Activated CD8-positive, alpha-beta memory T cell treated with anti-CD3 and anti-CD28 coated beads, Interleukin-2, amount 50 U/mL, for 1 hour (primary cell): ENCODE measurements at regions not wholly inside any gene's neighbourhood (a gene's known extent, or its start where the extent isn't known, plus 50 kb on each side); places are given as distances from the start of the nearest gene placed in this dataset.

Source experiments
- DNase-seq: peaks from one replicate; pipeline ENCODE4 v3.0.0-alpha.2; 2020; ENCODE audit errors: extremely low read depth

DNA sequence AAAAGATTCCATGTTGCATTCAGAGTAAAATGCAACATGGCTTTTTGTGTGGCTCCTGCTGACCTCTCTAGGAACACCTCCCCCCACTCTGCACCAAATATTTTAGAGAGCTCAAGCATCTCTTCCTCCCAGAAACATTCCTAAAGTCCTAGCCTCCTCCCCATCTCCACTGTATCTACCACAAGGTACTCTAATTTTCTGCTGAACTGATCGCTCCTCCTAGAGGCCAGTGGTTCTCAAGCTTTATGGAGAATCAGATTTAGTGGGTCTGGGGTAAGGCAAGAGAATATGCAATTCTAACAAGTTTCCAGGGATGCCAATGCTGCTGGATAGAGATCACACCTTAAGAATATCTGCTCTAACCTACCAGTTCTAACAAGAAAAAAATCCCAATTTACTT lies 89.5 kb upstream of the HNRNPA3 start:
- DNase-seq, result no peak

DNA sequence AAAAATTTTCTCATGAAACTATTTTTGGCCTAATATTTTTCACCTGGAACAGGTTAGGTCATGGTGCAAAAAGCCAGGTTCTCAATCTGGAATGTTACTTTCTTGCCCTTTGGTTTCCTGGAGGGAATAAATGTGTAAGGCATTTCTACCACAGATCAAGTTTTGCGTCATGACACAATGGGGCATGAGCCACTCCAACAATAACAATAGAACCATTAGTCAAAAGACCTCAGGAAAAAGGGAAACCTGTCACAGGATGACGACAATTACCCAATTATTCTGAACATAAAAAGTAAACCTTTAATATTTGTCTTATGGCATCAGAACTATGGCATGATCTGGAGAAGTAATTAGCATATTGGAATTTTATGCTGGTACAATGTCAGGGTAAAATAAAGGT lies 88.2 kb upstream of the HNRNPA3 start:
- DNase-seq, result no peak

DNA sequence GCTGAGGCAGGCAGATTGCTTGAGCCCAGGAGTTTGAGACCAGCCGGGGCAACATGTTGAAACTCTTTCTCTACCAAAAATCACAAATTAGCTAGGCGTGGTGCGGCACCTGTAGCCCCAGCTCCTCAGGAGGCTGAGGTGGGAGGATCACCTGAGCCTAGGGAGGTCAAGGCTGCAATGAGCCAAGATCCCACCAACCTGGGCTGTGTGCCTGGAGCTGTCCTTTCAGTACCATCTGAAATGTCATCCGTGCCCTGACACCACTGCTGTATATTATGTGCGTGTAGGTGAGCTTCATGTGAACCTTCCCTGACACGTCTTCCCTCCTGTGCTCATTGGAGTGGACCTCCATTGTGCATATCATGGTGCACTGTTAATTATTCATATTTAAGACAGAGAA lies 84.8 kb upstream of the HNRNPA3 start:
- DNase-seq, result no peak

DNA sequence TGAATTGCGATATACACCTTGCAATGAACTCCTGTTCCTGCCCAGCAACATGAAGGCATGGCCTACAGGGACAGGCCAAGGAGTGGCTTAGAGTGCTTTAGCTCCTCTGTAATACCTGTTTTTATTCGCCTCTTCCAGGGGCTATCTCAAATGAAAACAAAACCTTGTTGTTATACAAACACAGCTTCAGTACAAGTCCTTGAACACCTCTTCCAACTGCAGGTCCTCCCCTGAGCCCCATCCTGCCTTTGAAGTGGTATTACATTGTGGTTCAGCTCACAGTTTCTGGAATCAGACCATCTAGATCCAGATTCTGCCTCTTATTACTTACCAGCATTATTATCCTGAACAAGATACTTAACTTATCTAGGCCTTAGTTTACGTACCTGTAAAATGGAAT lies 83.0 kb upstream of the HNRNPA3 start:
- no peak for DNase-seq

DNA sequence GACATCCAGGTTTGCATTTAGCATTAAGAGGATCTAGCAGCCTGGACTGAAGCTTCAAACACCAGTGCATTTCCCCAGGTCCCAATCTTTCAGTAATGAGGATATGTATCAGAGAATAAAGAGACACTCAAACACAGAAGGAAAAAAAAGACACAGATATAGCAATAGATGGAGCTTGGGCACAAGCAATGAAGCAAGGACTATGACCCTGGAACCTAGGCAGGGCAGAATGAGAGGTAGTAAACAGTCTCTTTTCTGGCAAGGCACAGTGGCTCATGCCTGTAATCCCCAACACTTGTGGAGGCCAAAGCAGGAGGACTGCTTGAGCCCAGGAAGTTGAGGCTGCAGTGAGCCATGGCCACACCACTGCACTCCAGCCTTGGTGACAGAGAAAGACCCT lies 80.7 kb upstream of the HNRNPA3 start:
- no peak for DNase-seq

DNA sequence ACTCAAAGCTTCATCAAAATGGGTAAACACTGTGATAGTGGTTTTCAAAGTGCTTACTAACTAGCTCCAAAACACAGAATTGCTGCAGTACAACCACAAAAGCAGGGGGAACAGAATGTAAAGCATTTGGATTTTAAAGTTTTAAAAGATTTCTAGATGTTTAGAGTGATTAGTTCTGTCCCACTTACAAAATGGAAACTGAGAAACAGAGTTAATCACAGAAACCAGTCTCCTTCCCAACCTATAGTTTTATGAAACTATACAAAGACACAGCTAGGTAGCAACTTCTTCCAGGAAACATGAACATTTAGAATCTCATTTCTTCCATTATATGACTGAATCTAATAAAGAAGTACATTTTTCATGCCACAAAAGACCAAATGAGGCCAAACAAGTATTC lies 73.8 kb upstream of the HNRNPA3 start:
- DNase-seq, result no peak

DNA sequence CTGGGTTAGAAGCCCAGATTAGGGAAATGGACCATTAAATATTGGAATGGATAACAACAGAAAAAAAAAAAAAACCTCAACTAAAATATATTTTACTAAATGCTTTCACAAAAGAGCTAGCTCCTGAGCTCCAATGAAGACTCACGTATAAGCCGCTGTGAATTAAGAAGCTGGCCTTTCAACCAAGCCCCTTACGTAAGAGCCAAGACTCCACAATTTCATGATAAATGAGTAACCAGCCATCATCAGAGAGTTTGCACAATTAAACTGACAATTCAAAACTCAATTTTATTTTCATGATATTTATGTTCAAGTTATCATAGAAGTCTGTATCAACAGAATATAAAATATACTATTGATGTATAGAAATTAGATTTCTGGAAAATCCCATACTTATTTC lies 70.7 kb upstream of the HNRNPA3 start:
- no peak for DNase-seq

DNA sequence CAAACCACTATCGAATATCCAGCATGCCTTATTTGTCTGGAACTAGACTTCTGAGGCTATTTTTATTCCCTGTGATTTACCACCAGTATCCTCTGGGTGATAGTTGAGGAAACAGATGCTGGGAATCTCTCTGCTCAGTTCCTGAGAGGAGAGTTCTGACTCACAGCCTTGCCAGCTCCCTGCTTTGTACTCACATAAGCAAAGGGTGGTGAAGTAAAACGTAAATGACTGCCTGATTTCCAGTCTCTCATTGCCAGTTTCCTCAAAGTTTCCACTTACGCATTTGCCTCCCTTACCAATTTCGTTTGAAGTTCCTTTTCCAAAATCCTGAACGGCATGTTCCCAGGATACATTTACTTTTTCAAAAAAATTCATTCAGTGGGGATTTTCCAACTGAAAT lies 69.2 kb upstream of the HNRNPA3 start:
- no peak for DNase-seq

DNA sequence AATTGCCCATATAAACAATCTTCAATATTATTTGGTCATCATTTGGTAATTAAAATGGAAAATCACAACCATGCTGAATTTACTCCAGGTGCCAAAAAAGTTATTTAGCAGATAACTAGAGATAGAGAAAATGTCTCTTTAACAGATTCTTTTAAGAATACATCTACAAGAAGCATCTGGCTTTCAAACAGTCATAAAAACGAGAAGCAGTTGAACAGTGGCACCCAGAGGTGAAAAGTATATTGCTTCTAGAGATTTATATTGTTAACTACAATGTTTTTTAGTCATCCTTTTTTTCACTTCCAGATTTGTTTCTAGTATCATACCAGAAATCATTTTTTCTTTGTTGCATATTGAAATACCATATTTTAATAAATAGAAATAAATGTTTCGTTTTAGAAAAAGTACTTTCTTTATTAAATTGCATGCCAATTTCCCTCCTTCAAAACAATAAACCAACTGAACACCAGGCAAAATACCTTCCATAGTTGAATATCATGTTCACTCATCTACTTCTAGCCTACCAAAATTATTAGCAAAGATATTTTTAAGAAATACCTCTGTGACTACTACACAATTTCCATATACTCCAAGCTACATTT lies 65.4 kb upstream of the HNRNPA3 start:
- no peak for DNase-seq

DNA sequence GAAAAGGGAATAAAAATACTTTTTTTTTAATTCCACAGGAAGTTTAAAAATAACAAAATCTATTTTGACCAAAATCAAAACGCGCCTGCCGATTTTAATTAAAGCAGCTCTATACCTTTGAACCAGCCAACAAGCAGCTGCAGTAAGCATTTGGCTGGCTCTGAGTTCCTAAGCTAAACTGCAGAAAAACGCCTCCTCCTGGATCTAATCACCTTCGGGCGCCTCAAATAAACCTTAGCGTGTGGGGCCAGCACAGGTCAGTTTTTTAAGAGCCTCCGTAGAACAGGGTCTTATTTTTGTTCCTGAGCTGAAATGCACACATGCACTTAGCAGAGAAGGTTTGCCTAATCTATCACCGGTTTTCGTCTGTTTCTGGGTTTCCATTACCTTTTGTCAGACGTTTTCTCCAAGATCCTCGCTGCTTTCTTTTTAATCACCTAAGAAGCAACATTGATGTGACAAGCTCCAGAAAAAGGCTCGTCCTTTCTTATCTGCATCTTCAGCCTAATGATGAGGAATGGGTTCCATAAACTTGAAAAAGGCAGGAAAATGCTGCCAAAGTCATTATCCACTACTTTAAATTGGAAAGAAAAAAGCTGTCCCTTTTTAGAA lies 64.7 kb upstream of the HNRNPA3 start:
- no peak for DNase-seq

DNA sequence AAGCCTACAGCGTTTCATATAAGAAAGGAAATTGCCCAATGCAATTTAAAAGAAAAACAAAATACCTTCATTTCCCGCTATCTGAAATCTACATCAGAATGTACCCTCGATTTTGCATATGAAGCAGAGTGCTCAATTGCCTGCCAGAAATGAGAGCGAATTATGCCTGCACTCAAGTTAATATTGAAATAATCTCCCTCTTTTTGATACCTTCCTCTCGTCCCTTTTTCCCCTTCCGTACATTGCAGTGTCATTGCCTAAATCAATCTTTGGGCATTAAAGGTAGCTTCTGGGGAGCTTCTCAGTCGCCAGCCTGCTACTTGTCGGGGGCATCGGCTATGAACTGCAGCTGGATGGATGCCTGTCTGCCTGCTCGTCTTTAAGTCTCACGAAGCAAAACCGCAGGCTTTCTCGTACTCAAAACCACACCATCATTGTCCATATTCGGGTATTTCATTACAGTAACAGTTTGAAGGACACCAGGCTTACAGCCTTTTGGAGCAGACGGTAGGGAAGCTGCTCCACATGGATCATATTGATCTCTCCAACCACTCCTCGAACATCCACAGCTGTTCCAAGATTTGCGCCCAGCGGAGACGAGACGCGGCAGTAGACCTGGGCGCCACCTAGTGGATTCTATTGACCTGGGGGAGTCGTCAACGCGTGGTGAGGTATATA lies 64.0 kb upstream of the HNRNPA3 start:
- peak; percentile 45 for DNase-seq

DNA sequence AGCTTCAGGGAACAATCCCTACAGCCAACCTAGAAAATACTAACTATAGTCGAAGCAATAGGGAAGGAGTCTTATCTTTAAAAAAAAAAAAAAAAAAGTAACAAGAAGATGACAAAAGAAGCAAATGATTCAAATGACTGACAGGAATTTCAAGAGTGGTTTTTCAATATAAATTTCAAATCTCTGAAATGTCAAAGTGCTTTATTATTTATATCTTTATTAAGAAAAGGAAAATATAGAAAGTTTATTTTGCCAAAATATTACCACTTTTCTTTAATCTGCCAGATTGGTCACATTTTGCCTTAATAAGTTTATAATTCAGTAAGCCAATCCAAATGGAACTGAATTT lies 63.5 kb upstream of the HNRNPA3 start:
- no peak for DNase-seq

DNA sequence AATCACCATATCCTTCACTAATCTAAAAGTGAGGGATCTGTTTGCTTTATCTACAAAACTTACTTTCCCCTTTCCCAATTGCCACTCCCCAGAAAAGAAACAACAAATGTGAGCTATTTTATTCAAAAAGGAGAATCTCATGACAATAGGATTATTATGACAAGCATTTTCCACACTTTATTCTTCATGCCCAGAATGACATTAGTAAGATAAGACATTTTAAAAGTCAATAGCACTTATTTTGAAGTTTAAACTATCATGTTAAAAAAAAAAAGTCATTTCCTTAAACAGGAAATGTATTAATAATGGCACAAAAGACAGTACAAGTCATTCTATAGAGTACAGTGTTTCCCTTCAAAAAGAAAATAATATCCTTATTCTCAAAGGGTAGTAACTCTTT lies 58.8 kb upstream of the HNRNPA3 start:
- DNase-seq, result no peak

DNA sequence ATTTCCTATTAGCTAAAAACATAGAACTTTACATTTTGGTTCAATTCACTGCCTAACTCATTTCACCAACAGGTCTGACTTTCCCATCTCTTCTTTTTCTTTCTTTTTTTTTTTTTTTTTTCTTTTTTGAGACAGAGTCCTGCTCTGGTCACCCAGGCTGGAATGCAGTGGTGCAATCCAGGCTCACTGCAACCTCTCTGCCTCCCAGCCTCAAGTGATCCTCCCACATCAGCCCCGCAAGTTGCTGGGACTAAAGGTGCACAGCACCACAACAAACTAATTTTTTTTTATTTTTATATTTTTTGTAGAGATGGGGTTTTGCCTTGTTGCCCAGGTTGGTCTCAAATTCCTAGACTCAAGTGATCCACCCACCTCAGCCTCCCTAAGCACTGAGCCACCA lies 57.8 kb upstream of the HNRNPA3 start:
- no peak for DNase-seq

DNA sequence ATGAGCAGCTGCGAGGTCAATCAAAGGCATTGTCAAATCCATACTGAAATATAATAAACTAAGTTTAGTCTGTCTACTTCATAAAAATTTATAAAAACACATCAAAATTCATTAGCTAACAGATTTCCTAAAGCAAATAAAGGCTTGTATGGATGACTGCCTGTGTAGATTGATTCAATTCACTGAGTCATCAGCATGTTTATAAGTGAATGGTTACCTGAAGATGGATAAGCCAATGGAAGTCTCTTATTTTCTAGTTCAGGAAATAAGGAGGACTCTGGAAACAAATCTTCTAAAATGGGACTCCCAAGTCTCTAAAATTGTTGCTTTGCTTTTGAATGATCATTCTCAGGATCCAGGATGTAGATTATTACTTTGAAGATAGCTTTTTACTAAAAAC lies 57.0 kb upstream of the HNRNPA3 start:
- DNase-seq, result no peak

DNA sequence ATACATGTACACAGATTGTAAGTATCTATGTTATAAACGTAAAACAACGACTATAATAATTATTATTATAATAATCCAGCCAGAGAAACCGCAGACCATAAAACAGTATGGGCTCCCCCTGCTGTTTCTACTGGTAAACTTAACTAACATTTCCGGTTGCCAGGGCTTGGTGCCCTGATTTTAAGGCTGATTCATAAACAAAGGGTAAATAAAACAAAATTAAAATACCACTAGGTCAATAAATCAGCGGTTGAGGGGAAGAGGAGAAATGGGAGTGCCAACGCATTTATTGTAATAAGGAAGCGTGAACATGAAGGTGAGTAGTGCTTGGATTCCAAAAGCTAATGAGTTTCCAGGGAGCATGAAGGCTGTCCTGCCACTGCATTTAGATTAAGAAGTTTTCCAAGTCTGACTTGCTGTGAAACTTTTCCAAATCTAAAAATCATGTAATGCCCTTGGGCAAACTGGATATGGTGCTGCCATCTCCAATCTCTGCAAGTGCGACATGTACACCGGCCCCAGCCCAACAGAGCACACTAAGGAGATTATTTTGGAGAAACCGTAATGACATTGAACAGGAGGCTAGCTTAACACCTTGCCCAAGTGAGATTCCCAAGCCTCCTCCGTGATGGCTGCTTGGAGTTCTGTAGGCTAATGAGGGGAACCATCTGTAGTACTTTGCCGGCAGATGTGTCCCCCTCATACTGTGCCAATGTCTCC lies 50.7 kb upstream of the HNRNPA3 start:
- DNase-seq, result no peak
